Brain microvascular endothelial cell (primary cell): ENCODE measurements at regions not wholly inside any gene's neighbourhood (a gene's known extent, or its start where the extent isn't known, plus 50 kb on each side); places are given as distances from the start of the nearest gene placed in this dataset.
A peak's percentile ranks its signal among the peaks of the same experiment; 100 is the strongest.

ENCODE experiments used
- DNase-seq: peaks from one replicate; pipeline ENCODE4 v3.0.0-alpha.2; 2020
- H3K27ac ChIP-seq: fragments of 250-450 bp; sonication (Bioruptor Pico); 2 replicates; pipeline ENCODE4 v1.5.1; 2020; ENCODE audit warnings: mild to moderate bottlenecking, moderate library complexity
- H3K27me3 ChIP-seq: fragments of 250-450 bp; sonication (Bioruptor Pico); replicated peaks from 2 replicates; pipeline ENCODE4 v1.5.1; 2020; ENCODE audit warnings: mild to moderate bottlenecking
- H3K36me3 ChIP-seq: fragments of 250-450 bp; sonication (Bioruptor Pico); replicated peaks from 2 replicates; pipeline ENCODE4 v1.5.1; 2020; ENCODE audit warnings: mild to moderate bottlenecking
- H3K4me3 ChIP-seq: 2 replicates; pipeline ENCODE4 v1.5.1; 2011; ENCODE audit warnings: low read depth, mild to moderate bottlenecking, control low read depth, low read length, moderate library complexity
- CTCF ChIP-seq: IDR thresholded peaks from 2 replicates; pipeline ENCODE4 v1.5.1; 2011; ENCODE audit warnings: low read depth, mild to moderate bottlenecking, moderate library complexity, low read length, control low read depth, inconsistent platforms; ENCODE audit errors: missing control alignments
- in situ Hi-C: cut with HindIII; loops from 2 replicates; pipeline ENCODE4 v1.10.0; 2017; ENCODE audit warnings: low sequenced_read_pairs, low pct_ligation_motif_present

GRCh38 chr9:81268048-81268447 lies 421.3 kb downstream of the TLE1 start:
- H3K27me3 ChIP-seq, result no peaks in the 10 kb centered on the region
- H3K27ac ChIP-seq, result no peak overlapping the region
- no peak for TF ChIP-seq CTCF
- H3K36me3 ChIP-seq, result no peaks in the 10 kb centered on the region
- in situ Hi-C loops, result no loop called here
- no peak overlapping the region for H3K4me3 ChIP-seq
- peak; percentile 28 for DNase-seq

GRCh38 chr9:81266674-81267073 lies 422.7 kb downstream of the TLE1 start:
- no peak for TF ChIP-seq CTCF

GRCh38 chr9:81266086-81266485 lies 423.3 kb downstream of the TLE1 start:
- TF ChIP-seq CTCF, result no peak
- Histone ChIP-seq H3K27me3 (no peaks in the 10 kb centered on the region), H3K4me3 (no peak overlapping the region), H3K27ac (peak overlapping the region; percentile 44), H3K36me3 (no peaks in the 10 kb centered on the region)
- DNase-seq, result peak; percentile 87
- in situ Hi-C loops, result no loop called here

More at GRCh38 chr9:81266674-81267073, 422.7 kb downstream of the TLE1 start:
- peak overlapping the region; percentile 44 for H3K27ac ChIP-seq
- no peak overlapping the region for H3K4me3 ChIP-seq
- H3K36me3 ChIP-seq, result no peaks in the 10 kb centered on the region
- in situ Hi-C loops, result no loop called here
- H3K27me3 ChIP-seq, result no peaks in the 10 kb centered on the region
- DNase-seq, result peak; percentile 60

- no peak for TF ChIP-seq CTCF
- no peak overlapping the region for H3K27ac ChIP-seq
- no peak overlapping the region for H3K4me3 ChIP-seq
- no peaks in the 10 kb centered on the region for H3K27me3 ChIP-seq
- in situ Hi-C loops, result no loop called here
- peak; percentile 16 for DNase-seq
- no peaks in the 10 kb centered on the region for H3K36me3 ChIP-seq
These were observed 424.8 kb downstream of the TLE1 start for GRCh38 chr9:81264516-81264915.

GRCh38 chr9:81259896-81260295 lies 429.5 kb downstream of the TLE1 start:
- TF ChIP-seq CTCF, result no peak
- H3K36me3 ChIP-seq, result no peaks in the 10 kb centered on the region
- in situ Hi-C loops, result no loop called here
- H3K4me3 ChIP-seq, result no peak overlapping the region
- no peak for DNase-seq
- no peak overlapping the region for H3K27ac ChIP-seq
- no peaks in the 10 kb centered on the region for H3K27me3 ChIP-seq

GRCh38 chr9:81256368-81256767 lies 433.0 kb downstream of the TLE1 start:
- DNase-seq, result no peak
- Histone ChIP-seq H3K27ac (no peak overlapping the region), H3K36me3 (no peaks in the 10 kb centered on the region), H3K27me3 (no peaks in the 10 kb centered on the region), H3K4me3 (no peak overlapping the region)
- no peak for TF ChIP-seq CTCF
- in situ Hi-C loops, result no loop called here
